ENCODE measurements at regions not wholly inside any gene's neighbourhood (a gene's known extent, or its start where the extent isn't known, plus 50 kb on each side); places are given as distances from the start of the nearest gene placed in this dataset.

DNA sequence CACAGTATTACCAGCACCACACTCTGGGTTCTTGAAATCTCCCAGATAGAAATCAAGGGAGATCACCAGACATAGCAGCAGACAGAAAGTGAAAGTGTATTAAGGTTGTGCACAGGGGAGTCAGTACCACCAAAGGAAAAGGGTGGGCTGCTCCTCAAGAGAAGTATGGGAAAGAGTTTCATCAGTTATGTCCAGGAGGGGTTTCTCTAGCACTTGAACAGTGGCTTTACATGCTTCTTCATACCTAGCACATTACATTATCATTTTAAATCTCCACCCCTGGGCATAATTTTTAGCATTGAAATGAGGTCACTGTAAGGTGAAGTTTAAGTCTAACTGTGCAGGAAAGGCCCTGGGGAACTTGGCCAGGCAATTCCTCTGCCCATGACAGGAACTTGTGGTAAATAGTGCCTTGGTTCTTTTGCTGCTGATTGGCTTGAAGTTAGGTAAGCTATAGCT lies 601.0 kb downstream of the NUF2 start:
- intact Hi-C loops (cut with DNase I), result no loop called here
- Histone ChIP-seq H3K9me3 (no peaks in the 10 kb centered on the region), H3K27me3 (peaks cover 0 to 3% (median 0%) of the 10 kb centered on the region in 4 donors), H3K36me3 (no peaks in the 10 kb centered on the region), H3K27ac (no peak overlapping the region), H3K4me1 (no peaks in the 10 kb centered on the region), H3K4me3 (no peak overlapping the region)
- no peak for TF ChIP-seq CTCF (IDR thresholded peaks at IDR 0.05)
- FAIRE-seq (no peak), DNase-seq (no peak), ATAC-seq (no peak)

GRCh38 chr1:163924041-163924440 lies 602.3 kb downstream of the NUF2 start:
- intact Hi-C loops (cut with DNase I), result no loop called here
- H3K36me3 ChIP-seq, result no peaks in the 10 kb centered on the region
- no peak for DNase-seq
- no peak for ATAC-seq
- H3K4me3 ChIP-seq, result no peak overlapping the region
- peaks cover 0 to 3% (median 0%) of the 10 kb centered on the region in 4 donors for H3K27me3 ChIP-seq
- FAIRE-seq, result no peak
- H3K27ac ChIP-seq, result no peak overlapping the region
- no peak for TF ChIP-seq CTCF (IDR thresholded peaks at IDR 0.05)
- 71 to 83% methylated on average over 3 of the region's 3 CpGs for WGBS, 2 donors
- no peaks in the 10 kb centered on the region for H3K4me1 ChIP-seq
- H3K9me3 ChIP-seq, result no peaks in the 10 kb centered on the region

GRCh38 chr1:163927493-163927892 lies 605.7 kb downstream of the NUF2 start:
- Histone ChIP-seq H3K27me3 (no peaks in the 10 kb centered on the region), H3K9me3 (no peaks in the 10 kb centered on the region), H3K4me1 (no peaks in the 10 kb centered on the region), H3K36me3 (no peaks in the 10 kb centered on the region), H3K27ac (no peak overlapping the region), H3K4me3 (no peak overlapping the region)
- FAIRE-seq (no peak), DNase-seq (no peak), ATAC-seq (no peak)
- TF ChIP-seq CTCF (IDR thresholded peaks at IDR 0.05), result no peak
- WGBS, 2 donors, result 48 to 67% methylated on average over 1 of the region's 1 CpG
- intact Hi-C loops (cut with DNase I), result no loop called here

DNA sequence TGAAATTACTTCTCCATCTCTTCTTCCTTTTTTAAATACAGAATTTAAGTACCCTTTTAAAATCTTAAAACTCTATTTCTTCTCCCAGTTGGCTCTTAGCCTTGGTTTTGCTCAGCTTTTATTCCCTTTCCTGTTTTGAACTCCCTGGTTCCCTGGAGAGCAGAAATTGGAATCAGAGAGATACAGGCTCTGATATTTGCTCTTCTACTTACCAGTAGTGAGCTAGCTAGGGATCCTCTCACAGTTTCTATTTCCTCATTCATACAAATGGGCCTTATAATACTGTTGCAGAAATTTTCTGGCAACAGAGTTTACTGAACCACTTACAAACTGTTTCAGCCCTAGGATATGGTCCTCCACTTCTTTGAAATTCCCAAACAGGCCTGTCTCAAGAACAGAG lies 606.3 kb downstream of the NUF2 start:
- Histone ChIP-seq H3K4me3 (no peak overlapping the region), H3K27me3 (no peaks in the 10 kb centered on the region), H3K9me3 (no peaks in the 10 kb centered on the region), H3K27ac (no peak overlapping the region), H3K36me3 (no peaks in the 10 kb centered on the region), H3K4me1 (no peaks in the 10 kb centered on the region)
- no peak for DNase-seq
- intact Hi-C loops (cut with DNase I), result no loop called here
- peak in 2 of 4 donors; percentile 30 to 34 for ATAC-seq
- FAIRE-seq, result no peak
- no peak for TF ChIP-seq CTCF (IDR thresholded peaks at IDR 0.05)

DNA sequence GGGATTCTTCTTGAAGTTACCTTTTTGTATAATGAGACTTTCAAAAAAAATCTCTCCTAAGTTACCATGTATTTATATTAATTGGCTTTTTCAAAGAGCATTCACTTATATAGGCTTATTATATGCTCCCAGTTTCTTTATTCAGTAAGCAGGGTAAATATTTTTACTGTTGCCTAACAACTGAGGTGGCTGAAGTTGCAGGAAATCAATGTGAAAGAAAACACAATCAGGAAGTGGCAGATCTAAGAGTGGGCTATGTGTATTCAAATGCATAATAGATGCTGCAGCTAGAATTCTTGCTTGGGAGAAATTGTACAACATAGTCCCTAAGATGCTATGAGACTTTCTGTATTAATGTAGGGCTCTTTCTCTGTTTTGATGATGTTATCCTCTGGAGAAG lies 606.9 kb downstream of the NUF2 start:
- no peak for ATAC-seq
- no peak for FAIRE-seq
- Histone ChIP-seq H3K36me3 (no peaks in the 10 kb centered on the region), H3K27ac (no peak overlapping the region), H3K27me3 (no peaks in the 10 kb centered on the region), H3K4me1 (no peaks in the 10 kb centered on the region), H3K9me3 (no peaks in the 10 kb centered on the region), H3K4me3 (no peak overlapping the region)
- TF ChIP-seq CTCF (IDR thresholded peaks at IDR 0.05), result no peak
- intact Hi-C loops (cut with DNase I), result no loop called here
- no peak for DNase-seq
